ENCODE measurements at regions not wholly inside any gene's neighbourhood (a gene's known extent, or its start where the extent isn't known, plus 50 kb on each side); places are given as distances from the start of the nearest gene placed in this dataset.

- DNase-seq (ENCODE audit: low read depth) = no peak
- TF ChIP-seq CTCF (IDR thresholded peaks at IDR 0.05; ENCODE audit: low read depth, low read length, missing control alignments) = no peak
- no peak overlapping the region for H3K4me3 ChIP-seq (ENCODE audit: low read depth, low read length)
- in situ Hi-C loops (cut with HindIII; ENCODE audit: low sequenced_read_pairs) = no loop called here
Observed at GRCh38 chr6:41474213-41474933, 71.8 kb upstream of the FOXP4 start.

- DNase-seq (ENCODE audit: low read depth) = no peak
- no peak overlapping the region for H3K4me3 ChIP-seq (ENCODE audit: low read depth, low read length)
- in situ Hi-C loops (cut with HindIII; ENCODE audit: low sequenced_read_pairs) = no loop called here
- no peak for TF ChIP-seq CTCF (IDR thresholded peaks at IDR 0.05; ENCODE audit: low read depth, low read length, missing control alignments)
Observed at GRCh38 chr6:41475164-41475563, 71.0 kb upstream of the FOXP4 start.

- in situ Hi-C loops (cut with HindIII; ENCODE audit: low sequenced_read_pairs) = no loop called here
- no peak for TF ChIP-seq CTCF (IDR thresholded peaks at IDR 0.05; ENCODE audit: low read depth, low read length, missing control alignments)
Observed at GRCh38 chr6:41475737-41476357, 70.3 kb upstream of the FOXP4 start.

GRCh38 chr6:41476401-41476800, 69.8 kb upstream of the FOXP4 start:
- in situ Hi-C loops (cut with HindIII; ENCODE audit: low sequenced_read_pairs) = no loop called here
- TF ChIP-seq CTCF (IDR thresholded peaks at IDR 0.05; ENCODE audit: low read depth, low read length, missing control alignments) = no peak
- H3K4me3 ChIP-seq (ENCODE audit: low read depth, low read length) = no peak overlapping the region
- no peak for DNase-seq (ENCODE audit: low read depth)

More at GRCh38 chr6:41475737-41476357, 70.3 kb upstream of the FOXP4 start:
- no peak overlapping the region for H3K4me3 ChIP-seq (ENCODE audit: low read depth, low read length)
- no peak for DNase-seq (ENCODE audit: low read depth)

GRCh38 chr6:41477572-41477971, 68.6 kb upstream of the FOXP4 start:
- in situ Hi-C loops (cut with HindIII; ENCODE audit: low sequenced_read_pairs) = no loop called here
- no peak overlapping the region for H3K4me3 ChIP-seq (ENCODE audit: low read depth, low read length)
- TF ChIP-seq CTCF (IDR thresholded peaks at IDR 0.05; ENCODE audit: low read depth, low read length, missing control alignments) = no peak
- no peak for DNase-seq (ENCODE audit: low read depth)

GRCh38 chr6:41483943-41484342, 62.2 kb upstream of the FOXP4 start:
- in situ Hi-C loops (cut with HindIII; ENCODE audit: low sequenced_read_pairs) = no loop called here
- no peak for TF ChIP-seq CTCF (IDR thresholded peaks at IDR 0.05; ENCODE audit: low read depth, low read length, missing control alignments)

More at GRCh38 chr6:41483943-41484342, 62.2 kb upstream of the FOXP4 start:
- no peak for DNase-seq (ENCODE audit: low read depth)
- H3K4me3 ChIP-seq (ENCODE audit: low read depth, low read length) = no peak overlapping the region
